ENCODE measurements at regions not wholly inside any gene's neighbourhood (a gene's known extent, or its start where the extent isn't known, plus 50 kb on each side); places are given as distances from the start of the nearest gene placed in this dataset.

GRCh38 chr3:82088749-82089148, 327.3 kb upstream of the GBE1 start:
- intact Hi-C loops (cut with DNase I), result no loop called here
- no peak for DNase-seq (ENCODE audit: low spot score)

- intact Hi-C loops (cut with DNase I), result no loop called here
Observed at GRCh38 chr3:82087958-82088357, 326.5 kb upstream of the GBE1 start.

GRCh38 chr3:82085851-82086475, 324.5 kb upstream of the GBE1 start:
- no peak for DNase-seq (ENCODE audit: low spot score)
- intact Hi-C loops (cut with DNase I), result no loop called here

More at GRCh38 chr3:82087958-82088357, 326.5 kb upstream of the GBE1 start:
- DNase-seq (ENCODE audit: low spot score), result no peak

GRCh38 chr3:82085356-82085755, 323.9 kb upstream of the GBE1 start:
- no peak for DNase-seq (ENCODE audit: low spot score)
- intact Hi-C loops (cut with DNase I), result no loop called here

GRCh38 chr3:82084824-82085223, 323.4 kb upstream of the GBE1 start:
- intact Hi-C loops (cut with DNase I), result no loop called here
- no peak for DNase-seq (ENCODE audit: low spot score)

- intact Hi-C loops (cut with DNase I), result no loop called here
- no peak for DNase-seq (ENCODE audit: low spot score)
Observed at GRCh38 chr3:82082796-82083195, 321.4 kb upstream of the GBE1 start.

- no peak for DNase-seq (ENCODE audit: low spot score)
- intact Hi-C loops (cut with DNase I), result no loop called here
Observed at GRCh38 chr3:82081351-82081750, 319.9 kb upstream of the GBE1 start.

GRCh38 chr3:82080792-82081191, 319.3 kb upstream of the GBE1 start:
- DNase-seq (ENCODE audit: low spot score), result no peak
- intact Hi-C loops (cut with DNase I), result no loop called here

GRCh38 chr3:82080261-82080660, 318.8 kb upstream of the GBE1 start:
- intact Hi-C loops (cut with DNase I), result no loop called here
- no peak for DNase-seq (ENCODE audit: low spot score)

GRCh38 chr3:82079335-82079890, 318.0 kb upstream of the GBE1 start:
- no peak for DNase-seq (ENCODE audit: low spot score)

GRCh38 chr3:82078246-82078645, 316.8 kb upstream of the GBE1 start:
- intact Hi-C loops (cut with DNase I), result no loop called here
- no peak for DNase-seq (ENCODE audit: low spot score)

More at GRCh38 chr3:82079335-82079890, 318.0 kb upstream of the GBE1 start:
- intact Hi-C loops (cut with DNase I), result no loop called here

GRCh38 chr3:82067420-82067819, 306.0 kb upstream of the GBE1 start:
- DNase-seq (ENCODE audit: low spot score), result no peak
- intact Hi-C loops (cut with DNase I), result no loop called here

- DNase-seq (ENCODE audit: low spot score), result no peak
- intact Hi-C loops (cut with DNase I), result no loop called here
Observed at GRCh38 chr3:82058809-82059208, 297.4 kb upstream of the GBE1 start.

- intact Hi-C loops (cut with DNase I), result no loop called here
- no peak for DNase-seq (ENCODE audit: low spot score)
Observed at GRCh38 chr3:82055792-82056191, 294.3 kb upstream of the GBE1 start.

- intact Hi-C loops (cut with DNase I), result no loop called here
- DNase-seq (ENCODE audit: low spot score), result no peak
Observed at GRCh38 chr3:82054849-82055248, 293.4 kb upstream of the GBE1 start.

GRCh38 chr3:82053236-82053635, 291.8 kb upstream of the GBE1 start:
- no peak for DNase-seq (ENCODE audit: low spot score)
- intact Hi-C loops (cut with DNase I), result no loop called here

GRCh38 chr3:82050382-82050781, 288.9 kb upstream of the GBE1 start:
- intact Hi-C loops (cut with DNase I), result no loop called here
- DNase-seq (ENCODE audit: low spot score), result no peak

- intact Hi-C loops (cut with DNase I), result no loop called here
- DNase-seq (ENCODE audit: low spot score), result no peak
Observed at GRCh38 chr3:82048711-82049110, 287.3 kb upstream of the GBE1 start.

GRCh38 chr3:82044930-82045705, 283.7 kb upstream of the GBE1 start:
- intact Hi-C loops (cut with DNase I), result no loop called here
- no peak for DNase-seq (ENCODE audit: low spot score)

GRCh38 chr3:82038556-82038955, 277.1 kb upstream of the GBE1 start:
- intact Hi-C loops (cut with DNase I), result no loop called here
- DNase-seq (ENCODE audit: low spot score), result no peak

GRCh38 chr3:82033186-82033585, 271.7 kb upstream of the GBE1 start:
- no peak for DNase-seq (ENCODE audit: low spot score)
- intact Hi-C loops (cut with DNase I), result no loop called here
